ENCODE measurements at regions not wholly inside any gene's neighbourhood (a gene's known extent, or its start where the extent isn't known, plus 50 kb on each side); places are given as distances from the start of the nearest gene placed in this dataset.

GRCh38 chr1:228865627-228866330 lies 130.5 kb downstream of the RHOU start:
- TF ChIP-seq ZFX (IDR thresholded peaks at IDR 0.05) = no peak
- no peak for TF ChIP-seq CTCF (conservative IDR thresholded peaks at IDR 0.05)
- H3K27ac ChIP-seq = no peak overlapping the region

GRCh38 chr1:228866468-228866867 lies 131.2 kb downstream of the RHOU start:
- H3K27ac ChIP-seq = no peak overlapping the region

GRCh38 chr1:228867108-228867950 lies 132.1 kb downstream of the RHOU start:
- no peak overlapping the region for H3K27ac ChIP-seq
- TF ChIP-seq CTCF (conservative IDR thresholded peaks at IDR 0.05) (no peak), ZFX (IDR thresholded peaks at IDR 0.05) (no peak)

More at GRCh38 chr1:228866468-228866867, 131.2 kb downstream of the RHOU start:
- TF ChIP-seq ZFX (IDR thresholded peaks at IDR 0.05) (no peak), CTCF (conservative IDR thresholded peaks at IDR 0.05) (no peak)

- H3K27ac ChIP-seq = no peak overlapping the region
- TF ChIP-seq ZFX (IDR thresholded peaks at IDR 0.05) = no peak
- no peak for TF ChIP-seq CTCF (conservative IDR thresholded peaks at IDR 0.05)
These were observed 132.9 kb downstream of the RHOU start for GRCh38 chr1:228867951-228868730.

GRCh38 chr1:228868731-228869024 lies 133.4 kb downstream of the RHOU start:
- TF ChIP-seq CTCF (conservative IDR thresholded peaks at IDR 0.05) (no peak), ZFX (IDR thresholded peaks at IDR 0.05) (no peak)
- H3K27ac ChIP-seq = no peak overlapping the region

GRCh38 chr1:228869312-228869824 lies 134.1 kb downstream of the RHOU start:
- H3K27ac ChIP-seq = no peak overlapping the region
- no peak for TF ChIP-seq CTCF (conservative IDR thresholded peaks at IDR 0.05)
- TF ChIP-seq ZFX (IDR thresholded peaks at IDR 0.05) = no peak

All from C4-2B (cell line).